BLaER1 (cell line): ENCODE measurements at regions not wholly inside any gene's neighbourhood (a gene's known extent, or its start where the extent isn't known, plus 50 kb on each side); places are given as distances from the start of the nearest gene placed in this dataset.

Source experiments
- H3K27ac ChIP-seq: shearing (Covaris generic); formaldehyde crosslinking; 2 replicates; pipeline ENCODE4 v1.8.1; 2022
- H3K27me3 ChIP-seq: shearing (Covaris generic); formaldehyde crosslinking; 2 replicates; pipeline ENCODE4 v1.8.1; 2022
- H3K36me3 ChIP-seq: shearing (Covaris generic); formaldehyde crosslinking; 2 replicates; pipeline ENCODE4 v1.8.1; 2022
- H3K4me1 ChIP-seq: shearing (Covaris generic); formaldehyde crosslinking; 2 replicates; pipeline ENCODE4 v1.8.1; 2022
- H3K4me2 ChIP-seq: shearing (Covaris generic); formaldehyde crosslinking; 2 replicates; pipeline ENCODE4 v1.8.1; 2022
- H3K4me3 ChIP-seq: shearing (Covaris generic); formaldehyde crosslinking; 2 replicates; pipeline ENCODE4 v1.8.1; 2022
- H3K9ac ChIP-seq: shearing (Covaris generic); formaldehyde crosslinking; 2 replicates; pipeline ENCODE4 v1.8.1; 2022
- H3K9me3 ChIP-seq: shearing (Covaris generic); formaldehyde crosslinking; 2 replicates; pipeline ENCODE4 v1.8.1; 2022
- H4K20me1 ChIP-seq: shearing (Covaris generic); formaldehyde crosslinking; 2 replicates; pipeline ENCODE4 v1.8.1; 2022
- Cebpa-rat ChIP-seq: shearing (Covaris generic); IDR thresholded peaks from 2 replicates; pipeline ENCODE4 v1.8.1; 2022

DNA sequence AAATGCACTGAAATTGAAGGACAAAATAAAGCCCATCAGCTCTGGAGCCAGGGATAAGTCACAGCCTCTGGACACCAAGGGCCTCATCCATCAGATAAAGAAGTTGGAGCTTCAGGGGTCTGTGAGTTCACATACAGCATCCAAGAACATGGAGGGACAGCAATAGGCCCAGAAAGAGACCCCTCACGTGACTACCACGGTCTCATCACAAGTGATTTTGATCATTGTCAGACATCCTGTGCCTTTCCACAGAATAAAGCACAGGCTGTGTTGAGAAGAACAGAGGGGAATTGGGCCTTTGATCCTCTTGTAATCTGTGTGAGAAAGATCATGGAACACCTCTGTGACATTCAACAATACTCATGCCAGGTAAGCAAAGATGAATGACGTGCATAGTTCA is 65.2 kb upstream of the CTAGE1 start:
- H3K9ac ChIP-seq, result no peak overlapping the region
- no peak for TF ChIP-seq Cebpa-rat
- no peaks in the 10 kb centered on the region for H3K36me3 ChIP-seq
- H3K9me3 ChIP-seq, result no peaks in the 10 kb centered on the region
- H3K4me3 ChIP-seq, result no peak overlapping the region
- no peaks in the 10 kb centered on the region for H3K27me3 ChIP-seq
- H3K4me1 ChIP-seq, result no peaks in the 10 kb centered on the region
- H3K4me2 ChIP-seq, result no peak overlapping the region
- no peaks in the 10 kb centered on the region for H4K20me1 ChIP-seq
- H3K27ac ChIP-seq, result no peak overlapping the region

GRCh38 chr18:22483407-22483806 is 65.7 kb upstream of the CTAGE1 start:
- no peaks in the 10 kb centered on the region for H3K9me3 ChIP-seq
- H3K9ac ChIP-seq, result no peak overlapping the region
- no peaks in the 10 kb centered on the region for H4K20me1 ChIP-seq
- no peak overlapping the region for H3K4me2 ChIP-seq
- no peak overlapping the region for H3K4me3 ChIP-seq
- no peaks in the 10 kb centered on the region for H3K36me3 ChIP-seq
- no peaks in the 10 kb centered on the region for H3K4me1 ChIP-seq
- TF ChIP-seq Cebpa-rat, result no peak
- no peak overlapping the region for H3K27ac ChIP-seq
- H3K27me3 ChIP-seq, result no peaks in the 10 kb centered on the region

GRCh38 chr18:22484471-22484870 is 66.8 kb upstream of the CTAGE1 start:
- Histone ChIP-seq H3K4me2 (no peak overlapping the region), H3K9me3 (no peaks in the 10 kb centered on the region), H3K4me1 (no peaks in the 10 kb centered on the region), H3K27ac (no peak overlapping the region), H3K9ac (no peak overlapping the region), H3K4me3 (no peak overlapping the region), H3K36me3 (no peaks in the 10 kb centered on the region), H4K20me1 (no peaks in the 10 kb centered on the region), H3K27me3 (no peaks in the 10 kb centered on the region)
- no peak for TF ChIP-seq Cebpa-rat

DNA sequence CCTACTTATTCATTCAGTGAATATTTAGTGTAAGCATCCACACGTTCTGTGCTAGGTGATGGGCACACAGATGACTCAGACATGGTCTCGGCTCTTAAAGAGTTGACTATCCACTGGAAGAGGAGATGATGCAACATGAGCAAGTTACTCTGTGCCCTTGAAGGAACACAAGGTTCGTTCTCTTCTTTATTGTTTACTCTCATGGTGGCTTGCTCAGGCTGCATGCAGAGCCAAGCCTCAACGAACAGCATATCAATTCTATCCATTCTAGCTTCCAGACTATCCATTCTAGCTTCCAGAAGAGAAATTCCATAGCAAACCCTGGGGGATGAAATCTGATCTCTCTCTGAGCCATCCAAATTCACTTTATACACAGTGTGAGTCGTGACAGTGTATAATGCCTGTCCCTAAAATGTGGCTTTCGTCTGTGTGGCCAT is 68.1 kb upstream of the CTAGE1 start:
- Histone ChIP-seq H3K27ac (no peak overlapping the region), H3K9me3 (no peaks in the 10 kb centered on the region), H3K4me3 (no peak overlapping the region), H3K4me2 (no peak overlapping the region), H3K4me1 (no peaks in the 10 kb centered on the region), H3K9ac (no peak overlapping the region), H3K36me3 (no peaks in the 10 kb centered on the region), H3K27me3 (no peaks in the 10 kb centered on the region), H4K20me1 (no peaks in the 10 kb centered on the region)
- TF ChIP-seq Cebpa-rat, result no peak

DNA sequence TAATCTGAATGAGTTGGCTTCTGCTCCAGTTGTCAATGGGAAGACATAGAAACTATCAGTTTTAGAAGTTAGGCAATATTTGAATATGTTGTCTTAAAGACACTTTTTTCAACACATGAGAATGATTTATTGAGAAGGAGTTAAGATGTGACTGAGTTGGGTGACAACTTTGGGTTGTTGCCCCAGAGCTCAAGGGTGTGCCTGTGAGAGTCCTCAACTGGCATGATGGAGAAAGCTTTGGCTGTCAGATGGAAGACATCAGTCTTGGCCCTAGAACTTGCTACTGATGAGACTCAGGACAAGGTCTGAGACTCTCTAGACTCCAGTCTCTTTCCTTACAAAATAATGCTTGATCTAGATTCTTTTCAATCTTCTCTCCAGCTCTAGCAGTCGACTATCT is 69.0 kb upstream of the CTAGE1 start:
- no peak overlapping the region for H3K4me2 ChIP-seq
- H3K27me3 ChIP-seq, result no peaks in the 10 kb centered on the region
- H3K27ac ChIP-seq, result no peak overlapping the region
- no peak overlapping the region for H3K4me3 ChIP-seq
- H4K20me1 ChIP-seq, result no peaks in the 10 kb centered on the region
- TF ChIP-seq Cebpa-rat, result no peak
- H3K4me1 ChIP-seq, result no peaks in the 10 kb centered on the region
- H3K9ac ChIP-seq, result no peak overlapping the region
- H3K36me3 ChIP-seq, result no peaks in the 10 kb centered on the region
- no peaks in the 10 kb centered on the region for H3K9me3 ChIP-seq

GRCh38 chr18:22488554-22488953 is 70.8 kb upstream of the CTAGE1 start:
- Histone ChIP-seq H3K27ac (no peak overlapping the region), H3K27me3 (no peaks in the 10 kb centered on the region), H4K20me1 (no peaks in the 10 kb centered on the region), H3K9me3 (no peaks in the 10 kb centered on the region), H3K4me1 (no peaks in the 10 kb centered on the region), H3K4me3 (no peak overlapping the region), H3K9ac (no peak overlapping the region), H3K4me2 (no peak overlapping the region), H3K36me3 (no peaks in the 10 kb centered on the region)
- TF ChIP-seq Cebpa-rat, result no peak

- no peak overlapping the region for H3K4me3 ChIP-seq
- no peaks in the 10 kb centered on the region for H3K4me1 ChIP-seq
- no peaks in the 10 kb centered on the region for H3K27me3 ChIP-seq
- no peak overlapping the region for H3K27ac ChIP-seq
- no peaks in the 10 kb centered on the region for H4K20me1 ChIP-seq
- no peak overlapping the region for H3K9ac ChIP-seq
- H3K36me3 ChIP-seq, result no peaks in the 10 kb centered on the region
- H3K9me3 ChIP-seq, result no peaks in the 10 kb centered on the region
- H3K4me2 ChIP-seq, result no peak overlapping the region
- no peak for TF ChIP-seq Cebpa-rat
These were observed 72.0 kb upstream of the CTAGE1 start for GRCh38 chr18:22489704-22490103.

DNA sequence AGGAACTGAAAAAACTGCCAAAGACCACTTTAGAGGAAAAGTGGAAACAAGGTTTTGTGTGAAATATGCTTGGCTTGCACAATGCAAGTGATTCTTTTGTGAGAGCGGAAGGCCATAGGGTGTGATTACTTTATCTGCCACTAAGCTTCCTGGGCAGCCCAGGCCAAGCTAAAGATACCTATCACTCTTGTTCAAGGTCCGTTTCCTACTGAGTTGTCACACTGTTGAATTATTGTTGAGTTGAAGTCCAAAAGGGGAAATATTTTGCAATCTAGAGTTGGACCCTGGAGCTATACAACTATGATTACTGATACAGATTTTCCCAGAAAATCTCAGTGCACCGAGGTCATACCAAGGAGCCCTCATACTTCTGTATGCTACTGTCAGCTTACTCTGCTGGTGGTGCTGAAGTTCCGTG is 72.7 kb upstream of the CTAGE1 start:
- no peak for TF ChIP-seq Cebpa-rat
- Histone ChIP-seq H3K9me3 (no peaks in the 10 kb centered on the region), H3K4me3 (no peak overlapping the region)

GRCh38 chr18:22493255-22493654 is 75.5 kb upstream of the CTAGE1 start:
- Histone ChIP-seq H3K27me3 (no peaks in the 10 kb centered on the region), H3K36me3 (no peaks in the 10 kb centered on the region), H3K4me3 (no peak overlapping the region), H3K4me1 (no peaks in the 10 kb centered on the region), H3K27ac (no peak overlapping the region), H3K4me2 (no peak overlapping the region), H4K20me1 (no peaks in the 10 kb centered on the region), H3K9ac (no peak overlapping the region), H3K9me3 (no peaks in the 10 kb centered on the region)
- no peak for TF ChIP-seq Cebpa-rat

More for the DNA sequence above, 72.7 kb upstream of the CTAGE1 start:
- no peak overlapping the region for H3K9ac ChIP-seq
- no peaks in the 10 kb centered on the region for H4K20me1 ChIP-seq
- no peak overlapping the region for H3K4me2 ChIP-seq
- H3K4me1 ChIP-seq, result no peaks in the 10 kb centered on the region
- no peak overlapping the region for H3K27ac ChIP-seq
- no peaks in the 10 kb centered on the region for H3K36me3 ChIP-seq
- no peaks in the 10 kb centered on the region for H3K27me3 ChIP-seq

DNA sequence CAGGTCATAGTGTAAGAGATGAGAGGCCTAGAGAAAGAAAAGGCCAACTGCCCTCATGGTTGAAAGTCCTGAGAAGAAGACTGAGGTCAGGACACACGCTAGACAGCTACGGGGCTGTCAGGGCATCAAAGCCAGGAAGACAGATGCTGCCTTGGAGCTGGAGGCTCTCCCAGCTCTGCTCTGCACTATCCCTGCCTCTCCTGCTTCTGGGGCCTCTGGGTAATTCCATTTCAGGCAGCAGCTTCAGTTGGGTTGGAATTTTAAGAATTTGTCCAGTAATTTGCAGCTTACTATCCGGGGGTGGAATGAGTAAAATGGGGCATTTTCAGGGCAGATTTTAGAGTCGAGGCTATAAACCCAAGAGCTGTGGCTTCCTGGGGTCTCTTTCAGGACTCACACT is 76.2 kb upstream of the CTAGE1 start:
- no peak for TF ChIP-seq Cebpa-rat
- Histone ChIP-seq H3K9ac (no peak overlapping the region), H3K4me2 (no peak overlapping the region), H3K27ac (no peak overlapping the region), H3K4me3 (no peak overlapping the region), H4K20me1 (no peaks in the 10 kb centered on the region), H3K9me3 (no peaks in the 10 kb centered on the region), H3K27me3 (no peaks in the 10 kb centered on the region), H3K4me1 (no peaks in the 10 kb centered on the region), H3K36me3 (no peaks in the 10 kb centered on the region)

DNA sequence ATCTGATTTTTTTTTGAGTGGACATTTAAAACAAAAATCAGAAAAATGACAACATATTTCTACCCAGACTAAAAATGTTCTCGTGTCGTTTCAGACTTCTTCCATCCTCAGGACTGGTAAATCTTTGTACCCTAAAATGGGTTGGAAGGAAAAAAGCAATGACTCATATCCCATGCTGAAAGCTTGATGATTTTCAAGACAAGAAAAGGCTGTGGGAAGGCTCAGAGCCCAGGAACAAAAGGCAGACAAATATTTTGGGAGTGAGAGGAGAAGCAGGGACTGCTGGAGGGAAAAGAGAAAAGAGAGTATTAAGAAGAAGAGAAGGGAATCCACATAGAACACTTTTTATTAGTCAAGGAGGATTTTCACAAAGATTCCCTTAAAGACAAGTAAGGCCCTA is 77.1 kb upstream of the CTAGE1 start:
- no peaks in the 10 kb centered on the region for H4K20me1 ChIP-seq
- no peaks in the 10 kb centered on the region for H3K36me3 ChIP-seq
- no peak overlapping the region for H3K4me3 ChIP-seq
- H3K4me1 ChIP-seq, result no peaks in the 10 kb centered on the region
- H3K9me3 ChIP-seq, result no peaks in the 10 kb centered on the region
- H3K9ac ChIP-seq, result no peak overlapping the region
- H3K27me3 ChIP-seq, result no peaks in the 10 kb centered on the region
- H3K4me2 ChIP-seq, result no peak overlapping the region
- no peak for TF ChIP-seq Cebpa-rat
- H3K27ac ChIP-seq, result no peak overlapping the region
